Keratinocyte (primary cell): ENCODE measurements at regions not wholly inside any gene's neighbourhood (a gene's known extent, or its start where the extent isn't known, plus 50 kb on each side); places are given as distances from the start of the nearest gene placed in this dataset.

ENCODE experiments used
- CTCF ChIP-seq, 3 experiments: IDR thresholded peaks in 1 of 3; conservative IDR thresholded peaks in 1 of 3; optimal IDR thresholded peaks in 1 of 3; 2 replicates in 2 of 3; 3 replicates in 1 of 3; pipeline versions ENCODE3 to v1.5.1; 2011; ENCODE audit warnings: low read length in 3 of 3, mild to moderate bottlenecking in 3 of 3, moderate library complexity in 2 of 3, control low read depth in 1 of 3, inconsistent platforms in 1 of 3; ENCODE audit not compliant: insufficient read depth in 2 of 3; ENCODE audit errors: extremely low read depth in 1 of 3
- EZH2 ChIP-seq: IDR thresholded peaks from one replicate; pipeline ENCODE4 v1.6.1; 2012; ENCODE audit warnings: inconsistent platforms, mild to moderate bottlenecking, low read length, moderate library complexity

- no peak for TF ChIP-seq CTCF (optimal IDR thresholded peaks at IDR 0.05 in 1 of 3, IDR thresholded peaks at IDR 0.05 in 1 of 3, conservative IDR thresholded peaks at IDR 0.05 in 1 of 3; ENCODE audit: extremely low read depth in 1 of 3, insufficient read depth in 2 of 3, low read length in 3 of 3)
- no peak for TF ChIP-seq EZH2
These were observed 537.7 kb downstream of the LMO4 start for GRCh38 chr1:87866416-87866815.
